ENCODE measurements at regions not wholly inside any gene's neighbourhood (a gene's known extent, or its start where the extent isn't known, plus 50 kb on each side); places are given as distances from the start of the nearest gene placed in this dataset.

DNA sequence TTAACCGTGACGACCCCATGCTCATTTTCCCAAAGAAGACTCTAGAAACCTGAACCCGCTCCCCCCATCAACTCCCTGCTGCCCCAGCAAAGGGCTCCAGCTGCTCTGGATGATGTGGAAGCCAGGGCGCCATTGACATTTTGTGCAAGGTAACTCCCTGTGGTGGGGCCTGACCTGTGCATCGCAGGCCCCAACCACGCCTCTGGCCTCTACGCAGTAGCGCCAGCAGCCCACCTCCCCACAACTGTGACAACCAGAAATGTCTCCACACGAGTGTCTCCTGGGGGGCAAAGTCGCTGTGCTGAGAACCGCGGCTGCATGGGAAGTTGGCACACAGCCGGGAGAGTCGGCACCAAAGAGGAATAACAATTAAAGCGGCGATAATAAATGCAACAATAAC is 86.9 kb upstream of the PRR5 start:
- no peaks in the 10 kb centered on the region for H3K9me3 Mint-ChIP-seq

DNA sequence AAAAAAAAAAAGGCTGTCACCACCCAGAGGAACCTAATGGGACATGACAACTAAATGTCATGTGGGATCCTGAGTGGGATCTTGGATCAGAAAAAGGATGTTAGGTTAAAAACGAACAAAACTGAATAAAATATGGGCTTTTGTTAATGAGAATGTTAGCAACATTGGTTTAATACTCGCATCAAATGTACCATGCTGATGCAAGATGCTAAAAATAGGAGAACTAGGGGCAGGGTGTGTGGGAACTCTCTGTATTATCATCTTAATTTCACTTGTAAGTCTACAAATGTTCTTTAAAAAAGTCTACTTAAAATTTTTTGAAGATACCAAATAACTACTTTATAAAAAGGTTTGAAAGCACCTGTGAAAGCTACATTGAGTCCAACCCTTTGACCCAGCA is 88.8 kb upstream of the PRR5 start:
- no peak overlapping the region for H3K4me3 Mint-ChIP-seq
- H3K4me1 Mint-ChIP-seq: no peaks in the 10 kb centered on the region
- no peaks in the 10 kb centered on the region for H3K9me3 Mint-ChIP-seq
- no peaks in the 10 kb centered on the region for H3K27me3 Mint-ChIP-seq (ENCODE audit: low read depth)
- no peak for DNase-seq (ENCODE audit: low read depth, low spot score)
- TF ChIP-seq, protein P1, sequence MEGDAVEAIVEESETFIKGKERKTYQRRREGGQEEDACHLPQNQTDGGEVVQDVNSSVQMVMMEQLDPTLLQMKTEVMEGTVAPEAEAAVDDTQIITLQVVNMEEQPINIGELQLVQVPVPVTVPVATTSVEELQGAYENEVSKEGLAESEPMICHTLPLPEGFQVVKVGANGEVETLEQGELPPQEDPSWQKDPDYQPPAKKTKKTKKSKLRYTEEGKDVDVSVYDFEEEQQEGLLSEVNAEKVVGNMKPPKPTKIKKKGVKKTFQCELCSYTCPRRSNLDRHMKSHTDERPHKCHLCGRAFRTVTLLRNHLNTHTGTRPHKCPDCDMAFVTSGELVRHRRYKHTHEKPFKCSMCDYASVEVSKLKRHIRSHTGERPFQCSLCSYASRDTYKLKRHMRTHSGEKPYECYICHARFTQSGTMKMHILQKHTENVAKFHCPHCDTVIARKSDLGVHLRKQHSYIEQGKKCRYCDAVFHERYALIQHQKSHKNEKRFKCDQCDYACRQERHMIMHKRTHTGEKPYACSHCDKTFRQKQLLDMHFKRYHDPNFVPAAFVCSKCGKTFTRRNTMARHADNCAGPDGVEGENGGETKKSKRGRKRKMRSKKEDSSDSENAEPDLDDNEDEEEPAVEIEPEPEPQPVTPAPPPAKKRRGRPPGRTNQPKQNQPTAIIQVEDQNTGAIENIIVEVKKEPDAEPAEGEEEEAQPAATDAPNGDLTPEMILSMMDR (conservative IDR thresholded peaks at IDR 0.05): no peak
- no peak overlapping the region for H3K27ac Mint-ChIP-seq (ENCODE audit: unreplicated experiment)
- H3K36me3 Mint-ChIP-seq (ENCODE audit: low read depth): no peaks in the 10 kb centered on the region

More for the DNA sequence above, 86.9 kb upstream of the PRR5 start:
- H3K27ac Mint-ChIP-seq (ENCODE audit: unreplicated experiment): no peak overlapping the region
- H3K27me3 Mint-ChIP-seq (ENCODE audit: low read depth): no peaks in the 10 kb centered on the region
- no peak overlapping the region for H3K4me3 Mint-ChIP-seq
- TF ChIP-seq, protein P1 (conservative IDR thresholded peaks at IDR 0.05): no peak
- no peaks in the 10 kb centered on the region for H3K36me3 Mint-ChIP-seq (ENCODE audit: low read depth)
- no peak for DNase-seq (ENCODE audit: low read depth, low spot score)
- no peaks in the 10 kb centered on the region for H3K4me1 Mint-ChIP-seq

DNA sequence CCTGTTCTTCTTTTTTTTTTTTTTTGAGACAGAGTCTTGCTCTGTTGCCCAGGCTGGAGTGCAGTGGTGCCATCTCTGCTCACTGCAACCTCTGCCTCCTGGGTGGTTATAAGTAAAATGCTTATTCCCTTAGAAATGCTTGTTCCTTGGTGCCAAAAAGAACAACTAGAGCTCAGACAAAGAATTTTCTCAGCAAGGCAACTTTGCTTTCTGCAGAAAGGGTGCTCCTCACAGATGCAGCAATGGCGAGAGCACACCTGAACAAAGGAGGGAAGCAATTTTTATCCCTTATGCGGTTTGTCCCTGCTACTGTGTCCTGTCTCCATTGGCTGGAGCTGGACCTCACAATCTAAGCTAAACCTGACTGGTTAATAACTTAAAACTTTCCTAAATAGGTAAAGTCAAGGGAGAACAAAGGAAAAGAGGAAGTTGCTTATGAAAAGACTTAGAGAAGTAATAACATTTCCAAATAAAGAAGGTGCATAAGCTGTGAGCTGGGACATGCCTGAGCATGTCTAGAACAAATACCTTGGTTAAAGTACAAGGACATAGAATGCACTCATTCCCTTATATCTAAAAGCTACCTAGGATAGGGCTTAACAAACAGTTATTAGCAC is 90.0 kb upstream of the PRR5 start:
- no peaks in the 10 kb centered on the region for H3K27me3 Mint-ChIP-seq (ENCODE audit: low read depth)
- H3K36me3 Mint-ChIP-seq (ENCODE audit: low read depth): no peaks in the 10 kb centered on the region
- TF ChIP-seq, protein P1 (conservative IDR thresholded peaks at IDR 0.05): no peak
- no peak for DNase-seq (ENCODE audit: low read depth, low spot score)
- H3K9me3 Mint-ChIP-seq: no peaks in the 10 kb centered on the region
- no peak overlapping the region for H3K4me3 Mint-ChIP-seq
- H3K4me1 Mint-ChIP-seq: no peaks in the 10 kb centered on the region
- no peak overlapping the region for H3K27ac Mint-ChIP-seq (ENCODE audit: unreplicated experiment)

DNA sequence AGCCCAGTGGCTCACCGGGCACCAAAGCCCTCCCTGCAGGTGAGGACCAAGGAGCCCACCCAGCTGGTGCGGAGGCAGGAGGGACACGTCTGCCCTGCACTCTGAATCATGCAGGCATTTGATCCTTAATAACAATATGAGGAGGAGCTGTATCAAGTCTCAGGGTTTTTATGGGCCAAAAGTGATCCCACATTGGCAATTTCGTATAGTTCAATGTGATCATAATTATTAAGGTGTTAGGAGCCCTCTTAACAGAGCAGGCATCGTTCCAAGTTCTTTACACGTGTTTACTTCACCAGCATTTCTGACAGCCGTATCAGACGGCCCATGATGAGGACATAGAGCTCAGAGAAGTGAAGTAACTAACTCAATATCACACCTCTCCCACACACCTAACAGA is 91.9 kb upstream of the PRR5 start:
- Mint-ChIP-seq H3K27ac (ENCODE audit: unreplicated experiment) (no peak overlapping the region), H3K4me3 (no peak overlapping the region), H3K27me3 (ENCODE audit: low read depth) (no peaks in the 10 kb centered on the region), H3K36me3 (ENCODE audit: low read depth) (no peaks in the 10 kb centered on the region), H3K4me1 (no peaks in the 10 kb centered on the region), H3K9me3 (no peaks in the 10 kb centered on the region)
- DNase-seq (ENCODE audit: low read depth, low spot score): no peak
- TF ChIP-seq, protein P1 (conservative IDR thresholded peaks at IDR 0.05): no peak

DNA sequence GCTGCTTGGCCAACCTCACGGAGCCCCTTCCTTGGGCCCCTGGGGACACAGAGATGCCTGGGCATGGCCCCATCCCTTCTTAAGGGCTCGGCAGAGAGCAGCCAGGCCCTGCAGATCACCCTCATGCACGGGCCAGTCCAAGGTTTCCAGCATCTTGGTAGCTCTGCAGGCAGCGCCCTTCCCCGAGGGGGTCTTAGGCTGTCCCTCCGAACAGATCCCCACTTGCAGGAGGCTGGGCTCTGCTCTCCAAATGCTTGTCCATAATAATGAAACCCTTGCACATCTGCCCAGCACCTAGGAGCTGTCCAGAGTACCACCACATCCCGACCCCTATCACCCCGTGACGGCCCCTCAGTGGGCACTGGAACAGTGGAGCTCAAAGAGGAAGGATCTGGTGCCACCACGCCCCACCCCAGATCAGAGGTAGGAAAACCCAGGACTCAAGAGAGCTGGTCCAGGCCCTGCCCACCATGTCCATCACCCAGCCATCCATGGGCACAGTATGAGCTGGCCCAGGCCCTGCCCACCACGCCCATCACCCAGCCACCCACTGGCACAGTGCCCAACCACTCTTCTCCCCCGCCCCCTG is 92.5 kb upstream of the PRR5 start:
- TF ChIP-seq, protein P1 (conservative IDR thresholded peaks at IDR 0.05): no peak

More for the DNA sequence above, 92.5 kb upstream of the PRR5 start:
- Mint-ChIP-seq H3K4me1 (peaks cover 4% of the 10 kb centered on the region), H3K36me3 (ENCODE audit: low read depth) (no peaks in the 10 kb centered on the region), H3K27ac (ENCODE audit: unreplicated experiment) (no peak overlapping the region), H3K4me3 (no peak overlapping the region), H3K9me3 (no peaks in the 10 kb centered on the region), H3K27me3 (ENCODE audit: low read depth) (no peaks in the 10 kb centered on the region)
- no peak for DNase-seq (ENCODE audit: low read depth, low spot score)

All from neural crest cell (in vitro differentiated cells).